ENCODE measurements at regions not wholly inside any gene's neighbourhood (a gene's known extent, or its start where the extent isn't known, plus 50 kb on each side); places are given as distances from the start of the nearest gene placed in this dataset.

DNA sequence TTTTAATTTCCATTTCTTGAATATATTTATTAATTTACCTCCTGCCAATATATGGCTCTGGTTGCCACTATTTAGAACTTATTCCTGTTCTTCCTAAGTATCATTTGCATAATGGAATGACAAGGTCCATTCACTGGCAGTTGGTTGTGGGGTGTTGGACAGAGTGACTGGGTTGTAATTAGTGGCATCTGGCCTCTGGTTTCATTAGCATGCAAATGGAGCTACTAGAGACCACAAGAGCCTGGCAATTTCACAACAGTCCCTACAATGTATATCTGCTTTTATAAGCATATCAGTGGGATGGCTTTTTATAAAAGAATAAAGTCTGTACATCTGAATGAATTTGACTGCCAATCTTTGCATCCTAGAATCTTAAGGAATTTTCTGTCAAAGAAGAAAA lies 1030.9 kb upstream of the CDH8 start:
- Histone ChIP-seq H4K5ac (ENCODE audit: insufficient read length, low read depth, low read length) (no peak overlapping the region), H4K20me1 (ENCODE audit: control insufficient read depth, insufficient read depth, insufficient read length) (no peaks in the 10 kb centered on the region), H4K91ac (ENCODE audit: insufficient read length, low read depth, low read length) (no peak overlapping the region), H2BK120ac (ENCODE audit: low read depth, low read length, poor library complexity, severe bottlenecking) (no peak overlapping the region), H3K23ac (ENCODE audit: insufficient read length, low read depth, low read length) (no peak overlapping the region), H2BK12ac (ENCODE audit: insufficient read length, low read depth, low read length) (no peak overlapping the region), H3K4me1 (ENCODE audit: insufficient read depth, low read length) (peaks cover 6% of the 10 kb centered on the region; the same call in 1 of the 2 replicates), H2AFZ (ENCODE audit: low read length) (no peak overlapping the region), H3K27ac (ENCODE audit: insufficient read length, low read depth, low read length) (no peak overlapping the region), H3K4me2 (ENCODE audit: insufficient read depth, insufficient read length, low read length) (no peak overlapping the region), H3K14ac (ENCODE audit: insufficient read depth, low read length) (no peak overlapping the region), H3K79me2 (ENCODE audit: insufficient read depth, low read length) (no peaks in the 10 kb centered on the region), H3K4ac (ENCODE audit: low read depth, low read length) (no peak overlapping the region), H3K9ac (ENCODE audit: extremely low read depth, insufficient read length, low read length) (no peak overlapping the region), H3K27me3 (ENCODE audit: insufficient read depth, low read length) (no peaks in the 10 kb centered on the region), H3K56ac (ENCODE audit: insufficient read length, low read depth, low read length) (no peak overlapping the region), H2AK5ac (ENCODE audit: insufficient read length, low read length) (no peak overlapping the region), H4K8ac (replicated peaks; ENCODE audit: insufficient read length, low read depth, low read length) (no peak overlapping the region), H3K9me3 (ENCODE audit: control insufficient read depth, low read depth, low read length) (no peaks in the 10 kb centered on the region), H3K18ac (ENCODE audit: insufficient read length, low read depth, low read length) (no peak overlapping the region), H3T11ph (ENCODE audit: low read length) (no peak overlapping the region), H2BK15ac (ENCODE audit: low read depth, low read length) (no peak overlapping the region), H3K23me2 (ENCODE audit: insufficient read length, low read depth, low read length, poor library complexity, severe bottlenecking) (no peaks in the 10 kb centered on the region), H2BK5ac (ENCODE audit: insufficient read length, low read length) (no peak overlapping the region), H3K79me1 (ENCODE audit: insufficient read depth, low read depth, low read length, poor library complexity, severe bottlenecking) (no peaks in the 10 kb centered on the region), H2BK20ac (ENCODE audit: low read depth, low read length, poor library complexity, severe bottlenecking) (no peak overlapping the region)
- no peak for DNase-seq
- Mint-ChIP-seq H3K9me3 (no peaks in the 10 kb centered on the region; a peak in 2 of 5 replicates), H3K27ac (peak overlapping the region in 2 of 3 experiments; percentile 35; a peak in 2 of 7 replicates), H3K4me1 (peaks cover 43 to 44% of the 10 kb centered on the region in 2 experiments), H3K4me3 (no peak overlapping the region), H3K36me3 (ENCODE audit: insufficient read depth in 1 of 3, low read depth in 3 of 3) (peaks cover 0 to 11% (median 0%) of the 10 kb centered on the region in 3 experiments; a peak in 3 of 7 replicates), H3K27me3 (ENCODE audit: low read depth) (no peaks in the 10 kb centered on the region)
- TF ChIP-seq, protein P1, sequence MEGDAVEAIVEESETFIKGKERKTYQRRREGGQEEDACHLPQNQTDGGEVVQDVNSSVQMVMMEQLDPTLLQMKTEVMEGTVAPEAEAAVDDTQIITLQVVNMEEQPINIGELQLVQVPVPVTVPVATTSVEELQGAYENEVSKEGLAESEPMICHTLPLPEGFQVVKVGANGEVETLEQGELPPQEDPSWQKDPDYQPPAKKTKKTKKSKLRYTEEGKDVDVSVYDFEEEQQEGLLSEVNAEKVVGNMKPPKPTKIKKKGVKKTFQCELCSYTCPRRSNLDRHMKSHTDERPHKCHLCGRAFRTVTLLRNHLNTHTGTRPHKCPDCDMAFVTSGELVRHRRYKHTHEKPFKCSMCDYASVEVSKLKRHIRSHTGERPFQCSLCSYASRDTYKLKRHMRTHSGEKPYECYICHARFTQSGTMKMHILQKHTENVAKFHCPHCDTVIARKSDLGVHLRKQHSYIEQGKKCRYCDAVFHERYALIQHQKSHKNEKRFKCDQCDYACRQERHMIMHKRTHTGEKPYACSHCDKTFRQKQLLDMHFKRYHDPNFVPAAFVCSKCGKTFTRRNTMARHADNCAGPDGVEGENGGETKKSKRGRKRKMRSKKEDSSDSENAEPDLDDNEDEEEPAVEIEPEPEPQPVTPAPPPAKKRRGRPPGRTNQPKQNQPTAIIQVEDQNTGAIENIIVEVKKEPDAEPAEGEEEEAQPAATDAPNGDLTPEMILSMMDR (conservative IDR thresholded peaks at IDR 0.05): no peak

Data from H9 (cell line).